ENCODE measurements at regions not wholly inside any gene's neighbourhood (a gene's known extent, or its start where the extent isn't known, plus 50 kb on each side); places are given as distances from the start of the nearest gene placed in this dataset.

GRCh38 chr5:60369391-60369790, 330.6 kb downstream of the DEPDC1B start:
- H2AFZ ChIP-seq (ENCODE audit: low read length) = no peak overlapping the region
- no peak for TF ChIP-seq CTCF (conservative IDR thresholded peaks at IDR 0.05)
- no peak overlapping the region for H4K8ac ChIP-seq (replicated peaks; ENCODE audit: insufficient read length, low read depth, low read length)
- no peak overlapping the region for H2BK120ac ChIP-seq (ENCODE audit: low read depth, low read length, poor library complexity, severe bottlenecking)
- WGBS (ENCODE audit: extremely low coverage, insufficient read length, low lambda C conversion rate) = no CpG with 5 or more reads among the region's 4 CpGs
- H2AK5ac ChIP-seq (ENCODE audit: insufficient read length, low read length) = no peak overlapping the region
- H3K27me3 Mint-ChIP-seq (ENCODE audit: low read depth) = no peaks in the 10 kb centered on the region
- H3K56ac ChIP-seq (ENCODE audit: insufficient read length, low read depth, low read length) = no peak overlapping the region
- no peak overlapping the region for H2BK15ac ChIP-seq (ENCODE audit: low read depth, low read length)
- no peak overlapping the region for H4K91ac ChIP-seq (ENCODE audit: insufficient read length, low read depth, low read length)
- H3K14ac ChIP-seq (ENCODE audit: insufficient read depth, low read length) = no peak overlapping the region
- H3K4me1 Mint-ChIP-seq = no peaks in the 10 kb centered on the region
- H3K36me3 Mint-ChIP-seq (ENCODE audit: insufficient read depth in 1 of 3, low read depth in 3 of 3) = no peaks in the 10 kb centered on the region
- H3K79me1 ChIP-seq (ENCODE audit: insufficient read depth, low read depth, low read length, poor library complexity, severe bottlenecking) = no peaks in the 10 kb centered on the region
- H3K9me3 Mint-ChIP-seq = no peaks in the 10 kb centered on the region
- no peak overlapping the region for H2BK5ac ChIP-seq (ENCODE audit: insufficient read length, low read length)
- no peak overlapping the region for H2BK20ac ChIP-seq (ENCODE audit: low read depth, low read length, poor library complexity, severe bottlenecking)
- H3K4me2 ChIP-seq (ENCODE audit: insufficient read depth, insufficient read length, low read length) = no peak overlapping the region
- H4K20me1 ChIP-seq (ENCODE audit: control insufficient read depth, insufficient read depth, insufficient read length) = no peaks in the 10 kb centered on the region
- no peak overlapping the region for H3T11ph ChIP-seq (ENCODE audit: low read length)
- H3K4ac ChIP-seq (ENCODE audit: low read depth, low read length) = no peak overlapping the region
- H3K27ac ChIP-seq (ENCODE audit: insufficient read length, low read depth, low read length) = no peak overlapping the region
- H3K9me3 ChIP-seq (ENCODE audit: control insufficient read depth, low read depth, low read length) = no peaks in the 10 kb centered on the region
- H4K5ac ChIP-seq (ENCODE audit: insufficient read length, low read depth, low read length) = no peak overlapping the region
- H3K79me2 ChIP-seq (ENCODE audit: insufficient read depth, low read length) = no peaks in the 10 kb centered on the region
- no peaks in the 10 kb centered on the region for H3K4me1 ChIP-seq (ENCODE audit: insufficient read depth, low read length)
- no peak overlapping the region for H2BK12ac ChIP-seq (ENCODE audit: insufficient read length, low read depth, low read length)
- H3K27ac Mint-ChIP-seq = peak overlapping the region in 1 of 3 experiments; percentile 17; a peak in 1 of 7 replicates
- H3K23ac ChIP-seq (ENCODE audit: insufficient read length, low read depth, low read length) = no peak overlapping the region
- no peak for DNase-seq
- no peak overlapping the region for H3K4me3 Mint-ChIP-seq
- no peak overlapping the region for H3K18ac ChIP-seq (ENCODE audit: insufficient read length, low read depth, low read length)
- H3K23me2 ChIP-seq (ENCODE audit: insufficient read length, low read depth, low read length, poor library complexity, severe bottlenecking) = no peaks in the 10 kb centered on the region
- H3K27me3 ChIP-seq (ENCODE audit: insufficient read depth, low read length) = no peaks in the 10 kb centered on the region
- H3K9ac ChIP-seq (ENCODE audit: extremely low read depth, insufficient read length, low read length) = no peak overlapping the region

All from H9 (cell line).